Activated CD8-positive, alpha-beta memory T cell treated with anti-CD3 and anti-CD28 coated beads, Interleukin-2, amount 50 U/mL, for 48 hours (primary cell): ENCODE measurements at regions not wholly inside any gene's neighbourhood (a gene's known extent, or its start where the extent isn't known, plus 50 kb on each side); places are given as distances from the start of the nearest gene placed in this dataset.
"Not testable (repeated sequence)": the region's sequence is repeated elsewhere in the genome, so short reads cannot be mapped to it uniquely, and the experiment has no call there.

Experiments
- DNase-seq: peaks from one replicate; pipeline ENCODE4 v3.0.0-alpha.2; 2020

DNA sequence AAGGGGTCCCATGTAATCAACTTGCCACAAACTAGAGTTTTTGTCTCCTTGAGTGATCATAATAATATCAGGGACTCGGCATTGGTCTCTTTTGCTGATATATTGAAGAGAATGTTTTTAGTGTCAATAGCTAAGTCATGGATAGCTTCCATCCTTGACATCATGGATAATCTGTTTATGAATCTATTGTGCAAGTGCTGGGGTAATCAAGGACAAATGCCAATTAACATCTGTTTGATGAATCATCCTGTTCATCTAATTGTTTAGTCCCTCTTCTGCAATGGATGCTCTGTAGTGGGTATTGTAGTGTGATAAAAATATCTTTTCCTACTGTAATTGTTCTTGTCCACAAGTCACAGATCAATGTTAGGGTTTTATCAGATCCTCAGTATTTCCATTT lies 607.5 kb upstream of the SEMA6A start:
- no peak for DNase-seq

DNA sequence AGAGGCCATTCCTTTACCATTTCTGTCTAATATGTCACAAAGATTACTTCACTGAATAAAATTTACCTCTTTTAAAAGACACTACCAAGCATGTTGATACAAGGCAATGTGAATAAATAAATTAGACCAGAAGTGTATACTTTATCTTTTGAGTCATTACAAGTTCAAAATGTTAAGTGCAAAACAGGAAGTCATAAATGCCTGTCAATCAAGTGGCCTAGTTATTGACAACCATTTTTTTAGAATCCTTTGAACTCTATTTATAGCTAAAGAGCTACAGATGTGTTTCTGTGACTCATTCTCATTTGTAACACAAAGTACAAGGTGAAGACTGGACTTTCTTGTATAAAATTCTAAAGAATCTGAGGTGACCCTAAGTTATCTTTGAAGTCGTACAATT lies 602.7 kb upstream of the SEMA6A start:
- DNase-seq = no peak

DNA sequence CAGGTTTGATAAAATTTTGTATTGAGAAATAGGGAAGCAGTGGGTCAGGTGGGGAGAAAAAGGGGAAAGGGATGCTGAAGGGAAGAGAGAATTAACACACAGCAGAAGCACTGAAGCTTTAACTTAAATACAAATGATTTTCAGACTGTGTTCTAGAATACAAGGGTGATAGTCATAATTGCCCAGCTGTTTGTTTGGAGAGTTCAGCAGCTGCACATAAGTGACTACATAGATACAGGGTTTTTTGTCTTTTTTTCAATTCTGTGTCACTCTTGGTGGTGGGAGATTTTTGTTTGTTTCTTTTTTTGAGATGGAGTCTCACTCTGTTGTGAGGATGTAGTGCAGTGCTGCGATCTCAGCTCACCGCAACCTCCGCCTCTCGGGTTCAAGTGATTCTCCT lies 590.4 kb upstream of the SEMA6A start:
- DNase-seq = no peak

DNA sequence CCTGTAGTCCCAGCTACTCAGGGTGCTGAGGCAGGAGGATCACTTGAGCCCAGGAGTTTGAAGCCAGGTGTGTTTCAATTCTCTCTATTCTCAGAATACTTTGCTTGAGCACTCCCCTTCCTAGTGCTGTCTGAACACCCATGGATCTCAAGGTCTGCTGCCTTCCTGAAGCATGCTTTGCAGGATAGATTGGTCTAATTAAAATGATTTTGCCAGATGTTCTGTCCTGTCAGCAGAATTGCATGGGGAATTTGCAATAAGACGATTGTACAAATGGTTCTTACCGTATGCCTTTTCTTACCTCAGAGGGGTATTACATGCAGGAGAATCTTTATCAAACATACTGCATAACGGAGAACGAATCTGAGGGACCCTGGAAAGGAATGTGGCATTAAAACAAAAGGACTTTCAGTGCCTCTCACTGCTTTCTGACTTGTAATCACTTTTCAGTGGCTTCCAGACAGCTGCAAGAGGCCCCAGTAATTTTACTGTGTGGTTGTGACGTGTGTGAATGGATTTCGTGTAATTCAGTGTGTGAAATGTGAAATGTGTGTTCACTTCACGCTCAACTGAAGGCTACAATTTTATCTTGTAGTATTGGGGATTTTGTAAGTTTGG lies 587.2 kb upstream of the SEMA6A start:
- no peak for DNase-seq

DNA sequence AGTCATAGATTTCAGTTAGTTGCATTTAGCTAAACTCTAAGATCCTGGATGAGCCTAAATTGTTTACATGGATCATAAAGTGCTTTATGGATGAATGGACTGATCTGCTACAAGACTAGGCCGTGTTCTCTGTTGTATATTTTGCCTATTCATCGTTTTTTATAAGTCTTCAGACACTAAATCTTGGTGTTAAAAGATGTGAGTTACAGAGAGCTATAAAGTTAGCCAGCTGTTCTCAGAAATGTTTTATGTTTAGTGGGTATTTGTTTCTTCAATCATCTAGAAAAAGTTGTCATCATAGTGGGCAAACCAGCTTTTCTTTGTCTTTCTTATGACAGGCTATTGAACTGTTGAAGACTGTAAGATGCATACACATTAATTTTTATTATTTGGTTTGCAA lies 585.8 kb upstream of the SEMA6A start:
- no peak for DNase-seq

DNA sequence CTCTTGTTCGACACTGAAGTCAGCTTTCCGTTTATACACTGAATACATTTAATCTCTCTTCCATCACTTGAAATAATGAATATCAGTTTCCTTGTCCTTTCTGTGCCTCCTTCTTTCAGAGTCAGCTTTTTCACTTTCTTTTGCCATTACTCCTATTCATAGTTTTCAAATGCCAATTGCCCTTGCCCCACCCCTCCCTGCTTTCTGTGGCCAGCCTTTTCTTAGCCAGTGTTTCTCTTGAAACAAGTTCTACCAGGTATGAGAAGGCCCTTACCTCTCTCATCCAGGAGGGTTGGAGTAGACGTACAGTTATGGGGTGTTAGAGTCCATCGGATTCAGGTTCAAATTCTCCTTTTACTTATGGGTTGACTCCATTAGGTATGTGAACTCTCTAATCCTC lies 574.7 kb upstream of the SEMA6A start:
- no peak for DNase-seq

DNA sequence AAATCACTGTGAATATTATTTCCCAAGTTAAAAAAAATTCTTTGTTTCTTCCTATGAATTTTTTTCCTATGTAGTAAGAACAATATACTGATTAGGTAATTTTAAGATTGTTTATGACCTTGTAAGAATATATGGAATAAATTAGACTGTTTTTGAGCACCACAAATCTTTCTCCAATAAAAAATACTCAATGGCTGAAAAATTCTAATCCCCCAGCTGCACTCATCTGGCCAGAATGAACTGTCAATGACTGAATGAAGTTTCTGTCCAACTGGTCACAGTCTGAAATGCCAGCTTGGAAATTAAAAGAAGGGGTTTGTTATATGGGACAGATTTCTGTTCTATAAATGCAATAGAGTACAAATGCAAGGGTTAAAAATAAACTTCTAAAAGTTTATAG lies 569.5 kb upstream of the SEMA6A start:
- no peak for DNase-seq

DNA sequence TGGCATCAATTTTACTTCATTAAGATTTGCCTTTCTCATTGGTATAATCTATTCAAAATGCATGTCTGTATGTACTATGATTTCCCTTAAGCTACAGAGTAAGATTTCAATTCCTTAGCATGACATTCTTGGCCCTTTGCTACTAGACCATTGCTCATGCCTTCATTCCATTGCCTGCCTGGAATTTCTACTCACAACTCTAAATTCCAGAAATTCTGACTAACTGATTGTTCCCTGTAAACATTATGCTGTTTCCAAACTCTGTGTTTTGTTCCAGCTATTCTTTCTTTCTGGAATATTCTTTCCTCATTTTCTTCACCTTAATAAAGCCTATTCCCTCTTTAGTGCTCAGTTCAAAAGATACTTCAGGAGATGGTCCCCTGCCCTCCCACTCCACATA lies 568.8 kb upstream of the SEMA6A start:
- DNase-seq = no peak

DNA sequence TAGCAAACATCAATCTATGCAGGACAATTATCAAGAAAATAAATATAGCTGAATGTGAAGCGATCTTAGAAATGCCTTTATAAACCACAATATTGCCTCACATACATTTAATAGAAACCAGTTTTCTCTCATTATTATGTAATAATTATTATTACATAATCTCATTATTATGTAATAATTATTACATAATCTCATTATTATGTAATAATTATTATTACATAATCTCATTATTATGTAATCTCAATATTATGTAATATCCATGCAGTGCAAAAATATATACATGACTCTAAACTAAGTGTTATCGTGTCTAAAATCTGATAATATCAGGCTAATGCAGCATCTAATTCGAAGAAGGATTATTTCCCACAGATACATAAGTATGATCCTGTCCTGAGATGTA lies 563.9 kb upstream of the SEMA6A start:
- no peak for DNase-seq

DNA sequence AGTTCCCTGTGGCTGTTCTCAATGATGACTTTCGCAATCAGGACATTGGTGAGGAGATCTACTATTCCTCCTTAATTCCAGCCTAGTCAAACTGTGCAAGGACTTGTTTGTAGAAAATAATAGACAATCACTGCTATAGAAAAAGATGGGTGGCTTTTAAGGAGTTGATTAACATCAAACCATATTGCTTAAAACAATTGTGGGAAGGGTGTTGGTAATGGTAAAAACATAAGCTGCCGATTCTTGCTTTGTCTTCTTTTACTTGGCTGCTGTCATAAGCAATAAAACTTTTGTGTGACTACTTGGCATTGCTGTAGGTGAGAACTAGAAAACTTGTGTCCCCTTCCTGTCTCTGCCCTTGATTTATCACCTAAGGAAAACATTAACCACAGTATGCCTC lies 561.2 kb upstream of the SEMA6A start:
- no peak for DNase-seq

DNA sequence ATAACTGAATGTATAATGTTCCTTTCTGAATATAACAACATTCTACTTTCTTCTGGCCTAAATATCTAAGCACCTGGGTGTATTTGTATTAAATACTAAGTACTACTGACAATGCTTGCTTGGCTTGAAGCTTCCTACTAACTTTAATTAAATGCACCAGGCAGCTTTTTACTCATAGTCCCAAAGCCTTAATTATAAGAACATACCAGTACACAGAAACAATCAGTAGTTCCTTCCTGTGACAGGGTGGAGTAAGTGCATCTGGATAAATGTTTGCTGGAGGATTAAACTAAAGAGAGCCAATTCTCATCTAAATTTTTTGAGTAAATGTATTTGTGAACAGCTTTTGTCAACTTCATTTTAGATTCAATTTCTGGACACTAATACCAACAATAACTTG lies 558.6 kb upstream of the SEMA6A start:
- DNase-seq = no peak

DNA sequence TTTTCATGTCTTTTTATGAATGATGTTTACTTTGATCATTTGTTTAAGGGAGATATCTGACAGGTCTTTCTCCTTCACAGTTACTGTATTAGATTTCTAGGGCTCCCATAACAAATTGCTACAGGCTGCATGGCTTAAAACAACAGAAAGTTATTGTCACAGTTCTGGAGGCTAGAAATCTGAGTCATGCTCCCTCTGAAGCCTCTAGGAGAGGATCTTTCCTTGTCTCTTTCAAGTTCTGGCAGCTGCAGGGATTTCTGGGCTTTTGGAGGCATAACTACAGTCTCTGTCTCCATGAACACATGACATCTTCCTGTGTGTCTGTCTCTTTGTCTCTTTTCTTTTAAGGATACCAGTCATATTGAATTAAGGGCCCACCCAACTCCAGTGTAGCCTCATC lies 557.3 kb upstream of the SEMA6A start:
- DNase-seq = no peak

DNA sequence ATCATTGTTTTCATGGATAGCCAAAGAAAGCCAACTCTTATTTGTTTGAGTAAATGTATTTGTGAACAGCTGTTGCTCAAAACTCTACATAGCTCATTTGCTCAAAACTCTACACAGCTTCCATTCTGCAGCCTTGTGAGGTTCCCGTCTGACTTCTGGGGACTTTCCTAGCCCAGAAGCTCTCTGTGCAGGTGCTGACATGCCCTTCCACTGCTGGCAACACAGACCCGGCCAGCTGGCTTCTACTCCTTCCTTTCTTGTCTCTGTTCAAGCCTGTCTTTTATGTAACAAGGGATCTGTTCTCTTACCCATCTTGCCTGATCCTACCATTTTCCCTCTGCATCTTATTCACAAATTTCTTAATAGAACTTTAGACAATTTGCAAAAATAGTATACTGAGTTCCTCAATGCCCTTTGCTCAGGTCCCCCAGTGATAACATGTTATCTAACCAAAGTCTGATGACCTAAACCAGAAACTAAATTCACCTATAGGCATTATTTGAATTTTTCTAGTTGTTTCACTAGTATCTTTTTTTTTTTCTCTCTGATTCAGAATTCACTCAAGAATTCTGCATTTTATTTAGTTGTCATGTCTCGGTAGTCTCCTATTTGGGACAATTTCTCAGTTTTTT lies 556.5 kb upstream of the SEMA6A start:
- no peak for DNase-seq

DNA sequence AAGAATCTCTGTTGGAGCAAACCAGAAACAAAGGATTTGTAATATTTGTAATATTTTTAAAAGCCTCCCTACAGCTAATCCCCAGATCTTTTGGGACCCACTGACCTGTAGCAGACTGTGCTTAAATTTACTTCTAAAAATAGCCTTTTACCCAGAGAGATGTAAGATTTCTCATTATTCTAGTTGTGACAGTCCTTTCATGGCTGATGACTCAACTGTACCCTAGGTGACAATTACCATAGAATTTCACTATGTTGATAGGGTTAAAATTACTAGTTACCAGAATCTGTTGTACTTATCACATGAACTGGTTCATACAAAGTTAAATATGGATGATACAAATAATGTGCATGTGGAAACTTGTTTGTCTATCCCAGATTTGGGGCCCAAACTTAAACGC lies 543.9 kb upstream of the SEMA6A start:
- no peak for DNase-seq

DNA sequence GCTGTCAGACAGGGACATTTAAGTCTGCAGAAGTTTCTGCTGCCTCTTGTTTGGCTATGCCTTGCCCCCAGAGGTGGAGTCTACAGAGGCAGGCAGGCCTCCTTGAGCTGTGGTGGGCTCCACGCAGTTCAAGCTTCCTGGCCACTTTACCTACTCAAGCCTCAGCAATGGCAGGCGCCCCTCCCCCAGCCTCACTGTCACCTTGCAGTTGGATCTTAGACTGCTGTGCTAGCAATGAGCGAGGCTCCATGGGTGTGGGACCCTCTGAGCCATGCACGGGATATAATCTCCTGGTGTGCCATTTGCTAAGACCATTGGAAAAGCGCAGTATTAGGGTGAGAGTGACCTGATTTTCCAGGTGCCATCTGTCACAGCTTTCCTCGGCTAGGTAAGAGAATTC lies 542.7 kb upstream of the SEMA6A start:
- DNase-seq = not testable (repeated sequence)

DNA sequence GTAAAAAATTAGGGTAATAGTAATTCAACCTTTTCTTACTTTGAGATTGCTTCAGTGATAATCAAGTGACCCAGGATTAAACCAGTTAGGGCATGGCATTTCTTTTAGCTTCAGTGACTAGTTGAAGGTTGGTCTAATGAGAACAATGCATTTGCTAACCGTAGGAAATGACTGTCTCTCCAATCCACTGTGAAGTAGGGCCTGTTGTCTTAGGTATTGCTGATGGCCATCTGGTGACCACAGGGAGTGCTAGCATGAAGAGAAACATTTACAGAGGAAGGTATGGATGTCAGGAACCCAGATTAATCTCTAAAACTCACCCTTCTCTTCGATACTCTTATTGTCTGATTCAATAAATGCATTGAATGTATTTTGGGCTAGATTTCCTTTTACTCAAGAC lies 535.9 kb upstream of the SEMA6A start:
- no peak for DNase-seq

DNA sequence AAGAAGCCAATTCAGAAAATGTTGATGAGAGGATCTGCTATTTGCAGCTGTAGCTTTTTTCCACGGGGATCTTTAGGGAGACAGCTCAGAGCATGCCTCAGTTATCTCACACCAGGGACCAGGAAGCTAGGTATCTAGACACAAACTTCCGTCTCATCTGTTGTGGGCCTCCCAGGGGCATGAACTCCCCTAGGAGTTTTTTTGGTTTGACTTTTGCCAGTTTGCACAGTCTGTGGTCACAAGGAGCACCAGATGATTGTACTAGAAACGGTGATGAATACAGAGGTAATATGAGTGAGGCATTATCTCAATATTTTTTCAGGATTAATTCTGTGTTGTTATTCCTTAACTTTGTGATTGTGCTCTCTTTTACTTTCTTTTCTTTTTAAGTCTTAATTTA lies 533.2 kb upstream of the SEMA6A start:
- no peak for DNase-seq

DNA sequence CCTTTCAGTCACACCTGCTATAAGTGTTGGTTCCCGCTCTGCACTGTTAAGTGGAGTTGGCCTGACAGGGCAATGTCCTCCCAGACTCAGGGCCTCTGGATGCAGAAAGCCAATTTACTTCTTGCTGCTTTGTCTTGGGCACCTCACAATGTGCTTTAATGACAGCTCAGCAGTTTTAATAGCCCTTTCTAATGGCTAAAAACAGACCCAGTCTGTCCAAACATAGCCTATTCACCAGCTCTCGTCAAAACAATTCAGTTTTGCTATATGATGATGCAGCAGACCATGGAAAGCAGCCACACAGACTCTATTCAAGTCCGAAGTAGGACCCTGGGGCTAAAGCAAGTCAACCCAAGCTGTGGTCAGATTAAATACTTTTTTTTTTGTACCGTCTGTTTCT lies 529.1 kb upstream of the SEMA6A start:
- no peak for DNase-seq

DNA sequence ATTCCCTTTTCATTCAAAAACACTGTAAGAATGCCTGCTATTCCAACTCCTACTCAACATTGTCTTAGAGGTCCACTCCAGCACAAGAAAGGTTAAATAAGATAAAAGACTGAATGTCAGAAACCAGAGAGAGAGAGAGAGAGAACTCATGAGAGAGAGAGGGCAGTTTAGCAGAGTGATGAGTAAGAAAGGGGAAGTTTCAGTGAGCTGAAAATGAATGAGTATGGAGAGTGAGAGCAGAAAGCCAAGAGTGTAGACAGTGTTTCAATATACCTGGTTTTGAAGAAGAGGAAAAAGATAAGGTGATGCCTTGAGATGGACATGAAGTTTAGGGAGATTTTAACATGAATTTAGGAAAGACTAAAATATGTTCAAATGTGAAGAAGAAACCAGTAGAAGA lies 528.0 kb upstream of the SEMA6A start:
- no peak for DNase-seq

DNA sequence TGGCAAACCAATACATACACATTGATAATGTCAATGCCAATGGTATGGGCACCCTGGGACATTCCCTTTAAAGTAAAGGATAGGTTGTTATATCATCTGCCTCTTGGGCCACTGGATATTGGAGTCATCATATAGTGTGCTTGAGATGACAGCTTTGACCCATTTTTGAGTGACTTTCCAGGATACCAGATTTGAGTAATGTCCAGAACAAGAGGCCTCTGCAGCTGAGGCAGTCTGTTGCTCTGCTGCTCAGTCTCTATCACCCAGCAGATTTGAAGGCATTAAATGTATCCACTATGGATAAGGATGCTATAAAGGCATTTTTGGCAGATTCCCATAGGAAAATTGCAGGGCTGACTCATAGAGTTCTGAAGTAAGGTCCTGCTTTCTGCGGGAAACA lies 525.6 kb upstream of the SEMA6A start:
- DNase-seq = no peak

DNA sequence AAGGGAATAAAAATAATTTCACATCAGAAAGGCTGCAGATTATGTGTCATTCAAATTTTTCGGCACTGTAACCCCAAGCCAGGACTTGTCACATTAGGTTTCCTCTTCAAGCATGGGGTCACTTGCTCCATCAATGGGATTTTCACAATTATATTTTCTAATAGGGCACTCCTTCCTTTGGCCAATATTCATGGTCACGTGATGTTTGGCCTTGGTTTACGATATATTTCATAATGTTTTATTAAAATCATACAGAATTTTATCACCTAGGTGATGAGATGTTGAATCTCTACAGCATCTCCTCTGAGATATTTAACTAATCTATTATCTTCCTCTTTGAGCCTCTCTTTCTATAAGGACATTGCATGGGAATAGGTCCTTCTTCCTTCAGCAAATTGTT lies 523.5 kb upstream of the SEMA6A start:
- DNase-seq = no peak

DNA sequence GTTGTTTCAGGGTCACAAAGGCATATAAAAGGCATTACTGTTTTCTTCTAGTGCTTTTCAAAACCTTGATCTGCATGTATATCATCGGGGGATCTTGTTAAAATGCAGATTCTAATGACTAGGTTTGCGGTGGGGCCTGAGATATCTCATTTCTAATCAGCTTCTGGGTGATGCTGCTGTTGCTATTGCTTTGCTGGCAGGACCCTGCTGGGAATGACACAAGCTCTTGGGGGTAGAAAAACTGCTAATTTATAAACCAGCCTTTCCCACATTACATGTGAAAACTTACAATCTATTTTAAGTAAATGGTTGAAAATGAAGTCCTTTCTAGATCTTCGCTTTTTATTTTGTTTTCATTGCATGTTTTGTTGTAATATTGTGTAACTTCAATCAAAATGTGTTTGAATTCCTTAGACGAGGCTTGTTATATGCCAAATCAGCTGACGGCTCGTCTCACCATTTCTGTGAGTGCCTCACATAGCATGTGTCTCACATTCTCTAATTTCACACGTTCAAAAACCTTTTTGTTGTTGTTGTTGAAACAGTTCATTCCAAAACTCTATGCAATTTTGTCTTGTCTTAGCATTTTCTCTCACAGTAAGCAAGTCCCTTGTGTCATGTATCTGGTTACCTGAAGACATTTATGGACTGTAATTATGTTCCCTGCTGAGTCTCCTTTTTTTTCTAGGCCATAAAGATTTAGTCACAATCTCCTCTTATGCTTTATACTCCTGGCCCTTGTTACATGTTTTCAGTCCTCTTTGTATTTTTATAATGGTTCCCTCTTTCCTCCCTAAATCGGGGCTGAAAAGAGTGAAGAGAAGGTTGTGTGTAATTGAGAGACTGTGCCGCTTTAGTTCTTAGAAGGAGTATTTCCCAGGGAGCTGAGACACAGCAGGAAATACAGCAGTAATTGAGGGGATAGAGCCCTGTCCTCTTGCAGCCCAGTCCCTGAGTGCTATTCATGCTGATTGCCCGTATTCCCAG lies 521.0 kb upstream of the SEMA6A start:
- no peak for DNase-seq

DNA sequence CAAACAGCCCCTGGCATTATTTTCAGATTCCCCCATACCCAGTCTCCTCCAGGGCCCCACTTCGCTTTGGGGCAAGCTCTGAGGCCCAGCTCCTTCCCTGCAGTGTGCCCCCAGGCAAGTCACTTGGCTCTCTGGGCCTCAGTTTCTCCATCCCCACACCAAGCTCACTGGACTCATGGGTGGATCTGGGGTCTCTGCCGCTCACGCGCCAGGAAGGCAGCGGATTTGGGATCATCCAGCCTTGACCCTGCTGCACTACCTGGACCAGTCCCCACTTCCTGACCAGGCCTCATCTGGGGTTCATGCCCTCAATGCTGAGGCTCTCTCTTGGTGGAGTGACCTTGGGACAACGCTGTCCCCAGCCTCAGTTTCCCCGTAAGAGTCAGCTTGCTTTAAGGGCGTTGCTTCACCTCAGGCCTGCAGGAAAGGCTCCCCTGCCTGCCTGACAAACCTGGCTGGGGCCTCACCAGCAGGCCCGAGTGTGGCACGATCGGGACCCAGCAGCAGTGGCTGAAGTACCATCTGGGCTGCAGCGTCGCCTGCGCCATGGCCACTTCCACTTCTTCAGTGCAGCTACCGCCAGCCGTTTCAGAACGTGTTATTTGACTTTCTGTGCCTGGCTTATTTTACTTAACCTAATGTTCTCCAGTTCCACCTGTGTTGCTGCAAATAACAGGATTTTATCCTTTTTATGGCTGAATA lies 519.6 kb upstream of the SEMA6A start:
- DNase-seq = no peak

DNA sequence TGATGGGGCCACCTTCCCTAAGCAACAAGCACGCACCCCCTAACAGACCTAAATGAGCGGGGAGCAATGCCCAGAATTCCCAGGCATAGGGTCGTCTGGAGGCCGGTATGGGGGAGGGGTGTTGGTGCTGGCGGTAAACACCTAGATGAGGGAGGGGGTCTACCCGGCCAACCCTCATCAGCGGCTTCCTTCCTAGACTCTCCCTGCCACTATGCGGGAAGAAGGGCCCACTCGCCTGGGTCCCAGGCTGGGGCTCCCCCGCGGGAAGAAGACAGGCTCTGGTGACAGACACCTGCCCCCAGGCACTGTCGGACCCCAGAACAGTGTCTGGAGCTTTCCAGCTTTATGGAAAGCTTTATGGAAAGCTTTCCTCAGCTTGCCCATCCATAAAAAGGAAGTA lies 519.0 kb upstream of the SEMA6A start:
- DNase-seq = no peak
